ENCODE measurements at regions not wholly inside any gene's neighbourhood (a gene's known extent, or its start where the extent isn't known, plus 50 kb on each side); places are given as distances from the start of the nearest gene placed in this dataset.

- TF ChIP-seq, protein P1, sequence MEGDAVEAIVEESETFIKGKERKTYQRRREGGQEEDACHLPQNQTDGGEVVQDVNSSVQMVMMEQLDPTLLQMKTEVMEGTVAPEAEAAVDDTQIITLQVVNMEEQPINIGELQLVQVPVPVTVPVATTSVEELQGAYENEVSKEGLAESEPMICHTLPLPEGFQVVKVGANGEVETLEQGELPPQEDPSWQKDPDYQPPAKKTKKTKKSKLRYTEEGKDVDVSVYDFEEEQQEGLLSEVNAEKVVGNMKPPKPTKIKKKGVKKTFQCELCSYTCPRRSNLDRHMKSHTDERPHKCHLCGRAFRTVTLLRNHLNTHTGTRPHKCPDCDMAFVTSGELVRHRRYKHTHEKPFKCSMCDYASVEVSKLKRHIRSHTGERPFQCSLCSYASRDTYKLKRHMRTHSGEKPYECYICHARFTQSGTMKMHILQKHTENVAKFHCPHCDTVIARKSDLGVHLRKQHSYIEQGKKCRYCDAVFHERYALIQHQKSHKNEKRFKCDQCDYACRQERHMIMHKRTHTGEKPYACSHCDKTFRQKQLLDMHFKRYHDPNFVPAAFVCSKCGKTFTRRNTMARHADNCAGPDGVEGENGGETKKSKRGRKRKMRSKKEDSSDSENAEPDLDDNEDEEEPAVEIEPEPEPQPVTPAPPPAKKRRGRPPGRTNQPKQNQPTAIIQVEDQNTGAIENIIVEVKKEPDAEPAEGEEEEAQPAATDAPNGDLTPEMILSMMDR (IDR thresholded peaks at IDR 0.05; ENCODE audit: extremely low read depth, insufficient read depth, missing control alignments), result no peak
- in situ Hi-C loops (cut with MboI; ENCODE audit: low pct_unique_long_range_greater_than_20kb, low sequenced_read_pairs, unreplicated experiment), result no loop called here
- no peak for DNase-seq (ENCODE audit: low spot score)
Measured at GRCh38 chr10:117743509-117743908, 201.0 kb downstream of the EMX2 start.

DNA sequence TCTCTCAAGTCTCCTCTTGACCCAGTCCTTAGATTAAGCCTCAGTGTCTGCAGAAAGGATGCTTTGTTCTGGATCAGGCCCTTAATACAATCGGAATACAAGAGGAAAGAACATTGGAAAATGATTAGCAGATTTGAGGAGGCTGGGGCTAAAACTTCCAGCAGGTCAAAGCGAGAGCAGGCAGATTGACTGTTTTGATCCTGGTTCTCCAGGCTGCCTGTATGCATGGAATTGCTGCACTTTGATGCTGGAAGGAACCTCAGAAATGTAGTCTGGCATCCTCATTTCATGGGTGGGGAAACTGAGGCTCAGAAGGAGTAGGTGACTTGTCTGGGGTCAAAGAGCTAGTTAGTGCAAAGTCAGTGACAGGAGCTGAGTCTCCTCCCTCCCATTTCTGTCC is 202.8 kb downstream of the EMX2 start:
- TF ChIP-seq, protein P1 (IDR thresholded peaks at IDR 0.05; ENCODE audit: extremely low read depth, insufficient read depth, missing control alignments), result no peak
- in situ Hi-C loops (cut with MboI; ENCODE audit: low pct_unique_long_range_greater_than_20kb, low sequenced_read_pairs, unreplicated experiment), result no loop called here
- no peak for DNase-seq (ENCODE audit: low spot score)

DNA sequence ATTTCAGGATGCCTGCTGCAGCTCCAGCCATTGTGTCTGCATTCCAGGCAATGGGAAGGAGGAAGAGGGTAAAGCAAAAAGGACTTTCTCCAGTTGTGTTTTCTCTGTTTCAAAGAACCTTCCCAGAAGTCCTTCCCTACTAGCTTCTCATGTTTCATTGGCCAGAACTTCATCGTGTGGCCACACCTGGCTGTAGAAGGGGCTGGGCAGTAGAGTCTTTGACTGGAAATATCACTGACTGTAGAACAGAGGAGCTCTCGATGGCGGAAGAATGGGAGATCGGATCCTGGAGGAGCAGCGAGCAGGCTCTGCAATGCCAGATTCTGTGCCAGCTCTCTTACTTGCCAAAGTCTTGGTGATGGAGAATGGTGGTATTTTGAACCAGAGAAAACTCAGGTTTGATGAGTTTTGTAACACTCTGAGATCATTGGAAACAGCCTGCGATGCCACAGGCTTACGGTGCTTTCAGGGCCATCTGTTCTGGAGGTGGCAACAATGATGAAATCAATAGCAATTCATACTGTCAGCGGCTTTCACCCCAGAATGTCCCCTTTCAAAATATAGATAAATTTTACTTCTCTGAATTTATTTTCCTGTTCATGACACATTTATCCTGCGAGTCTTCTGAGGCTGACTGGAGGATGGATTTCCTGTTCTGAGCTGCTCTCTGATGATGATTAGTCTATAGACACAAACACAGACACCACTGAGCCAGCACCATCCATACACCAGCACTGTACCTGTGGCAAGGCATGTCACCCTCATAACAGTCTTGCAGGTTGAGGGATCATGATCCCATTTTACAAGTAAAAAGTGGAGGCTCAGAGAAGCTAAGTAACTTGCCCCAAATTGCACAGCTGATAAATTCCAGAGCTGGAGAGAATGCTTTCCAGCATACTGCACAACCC is 204.2 kb downstream of the EMX2 start:
- in situ Hi-C loops (cut with MboI; ENCODE audit: low pct_unique_long_range_greater_than_20kb, low sequenced_read_pairs, unreplicated experiment), result no loop called here
- DNase-seq (ENCODE audit: low spot score), result no peak
- TF ChIP-seq, protein P1 (IDR thresholded peaks at IDR 0.05; ENCODE audit: extremely low read depth, insufficient read depth, missing control alignments), result no peak

DNA sequence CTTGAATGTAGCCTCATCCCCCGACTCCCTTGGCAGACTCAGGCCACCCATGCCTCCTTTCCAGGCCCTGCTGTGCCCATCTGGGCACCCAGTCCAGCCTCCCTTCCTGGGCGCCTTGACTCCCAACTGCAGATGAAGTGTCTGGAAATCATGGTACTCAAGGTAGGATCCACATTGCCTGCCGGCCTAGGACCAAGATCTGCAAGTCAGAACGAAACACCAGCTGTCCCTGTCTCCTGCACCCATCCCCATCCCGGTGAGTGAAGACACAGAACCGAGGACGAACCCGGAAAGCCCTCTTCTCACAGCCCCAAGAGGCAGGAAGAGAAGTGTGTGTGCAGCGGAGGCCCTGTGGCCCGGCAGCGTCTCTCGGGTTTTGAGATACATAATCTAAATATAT is 205.1 kb downstream of the EMX2 start:
- in situ Hi-C loops (cut with MboI; ENCODE audit: low pct_unique_long_range_greater_than_20kb, low sequenced_read_pairs, unreplicated experiment), result no loop called here
- DNase-seq (ENCODE audit: low spot score), result no peak
- TF ChIP-seq, protein P1 (IDR thresholded peaks at IDR 0.05; ENCODE audit: extremely low read depth, insufficient read depth, missing control alignments), result no peak

- TF ChIP-seq, protein P1 (IDR thresholded peaks at IDR 0.05; ENCODE audit: extremely low read depth, insufficient read depth, missing control alignments), result no peak
- DNase-seq (ENCODE audit: low spot score), result no peak
- in situ Hi-C loops (cut with MboI; ENCODE audit: low pct_unique_long_range_greater_than_20kb, low sequenced_read_pairs, unreplicated experiment), result no loop called here
Measured at GRCh38 chr10:117748058-117748457, 205.5 kb downstream of the EMX2 start.

DNA sequence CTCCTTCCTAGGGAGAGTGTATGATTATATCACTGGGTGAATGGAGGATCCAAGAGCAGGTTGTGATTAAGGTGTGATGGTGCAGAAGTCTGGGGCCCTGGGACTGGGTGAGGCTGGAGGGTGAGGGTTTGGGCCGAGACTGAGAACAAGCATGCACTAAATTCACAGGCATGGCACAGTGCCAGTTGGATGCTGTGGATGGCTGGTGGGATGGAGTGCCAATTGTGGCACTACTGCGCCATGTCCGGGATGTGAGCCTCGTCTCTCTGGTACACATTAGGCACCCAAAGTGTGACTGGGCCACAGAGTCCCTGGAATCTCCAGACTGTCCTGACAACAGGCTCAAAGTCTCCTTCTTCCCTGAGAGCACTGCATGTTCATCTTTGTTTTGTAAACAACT is 208.1 kb downstream of the EMX2 start:
- TF ChIP-seq, protein P1 (IDR thresholded peaks at IDR 0.05; ENCODE audit: extremely low read depth, insufficient read depth, missing control alignments), result no peak
- in situ Hi-C loops (cut with MboI; ENCODE audit: low pct_unique_long_range_greater_than_20kb, low sequenced_read_pairs, unreplicated experiment), result no loop called here
- no peak for DNase-seq (ENCODE audit: low spot score)

All from GM13977 (cell line).